Thymus (tissue), 11 donors: ENCODE measurements at regions not wholly inside any gene's neighbourhood (a gene's known extent, or its start where the extent isn't known, plus 50 kb on each side); places are given as distances from the start of the nearest gene placed in this dataset.

Experiments
- DNase-seq, 9 donors: peaks; one replicate each; pipeline ENCODE4 v3.0.0-alpha.2; 2013; ENCODE audit warnings: low spot score in 9 of 9, low read depth in 6 of 9, missing footprints in 1 of 9
- H3K27ac ChIP-seq, 2 donors: one replicate each; pipeline ENCODE4 v1.5.1; 2013; ENCODE audit warnings: control low read depth in 1 of 2, low read depth in 1 of 2, low read length in 1 of 2, mild to moderate bottlenecking in 1 of 2, moderate library complexity in 1 of 2
- H3K27me3 ChIP-seq, 2 donors: one replicate each; pipeline ENCODE4 v1.5.1; 2013; ENCODE audit warnings: low read length in 1 of 2; ENCODE audit not compliant: control insufficient read depth in 2 of 2, insufficient read depth in 1 of 2
- H3K36me3 ChIP-seq, 2 donors: one replicate each; pipeline ENCODE4 v1.5.1; 2013; ENCODE audit warnings: low read length in 1 of 2, mild to moderate bottlenecking in 1 of 2, moderate library complexity in 1 of 2; ENCODE audit not compliant: control insufficient read depth in 2 of 2, insufficient read depth in 2 of 2
- H3K4me1 ChIP-seq, 2 donors: one replicate each; pipeline ENCODE4 v1.5.1; 2013; ENCODE audit warnings: low read length in 2 of 2; ENCODE audit not compliant: control insufficient read depth in 2 of 2, insufficient read depth in 2 of 2
- H3K4me3 ChIP-seq, 2 donors: one replicate each; pipeline ENCODE4 v1.5.1; 2013; ENCODE audit warnings: low read length in 2 of 2, control low read depth in 1 of 2, mild to moderate bottlenecking in 1 of 2
- H3K9me3 ChIP-seq, 2 donors: one replicate each; pipeline ENCODE4 v1.5.1; 2013; ENCODE audit warnings: low read length in 1 of 2, mild to moderate bottlenecking in 1 of 2; ENCODE audit not compliant: control insufficient read depth in 2 of 2, insufficient read depth in 1 of 2
- WGBS: extraction: QIAGEN DNeasy Blood & Tissue Kit; methylation state at CpG from one replicate; pipeline ENCODE4 v1.1.7; 2013; 5-methylcytosine and 5-hydroxymethylcytosine counted together
- donor health status: healthy.

GRCh38 chr4:55747793-55748192 lies 71.8 kb upstream of the EXOC1L start:
- H3K36me3 ChIP-seq: no peaks in the 10 kb centered on the region
- H3K9me3 ChIP-seq: no peaks in the 10 kb centered on the region
- H3K4me1 ChIP-seq: no peaks in the 10 kb centered on the region
- no peak for DNase-seq
- no peak overlapping the region for H3K27ac ChIP-seq
- 96% methylated on average over 6 of the region's 6 CpGs for WGBS
- no peaks in the 10 kb centered on the region for H3K27me3 ChIP-seq
- H3K4me3 ChIP-seq: no peak overlapping the region

DNA sequence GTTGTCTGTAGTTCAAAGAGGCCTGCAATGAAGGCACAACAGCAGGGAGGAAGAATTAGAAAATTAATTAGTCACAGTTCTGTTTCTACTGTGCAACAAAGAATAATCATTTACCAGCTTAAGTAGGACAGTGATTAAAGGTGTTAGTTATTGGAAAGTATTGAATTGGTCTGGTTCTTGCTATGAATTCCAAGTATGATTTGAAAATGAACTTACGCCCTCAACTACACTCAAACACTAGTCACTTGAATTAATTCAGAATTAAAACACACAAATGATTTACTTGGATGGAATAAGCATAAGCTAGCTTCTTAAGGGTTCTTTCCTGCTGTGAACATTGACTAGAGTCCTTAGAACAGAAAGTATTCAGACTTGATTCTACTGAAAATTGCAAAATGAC lies 69.9 kb upstream of the EXOC1L start:
- DNase-seq: no peak
- Histone ChIP-seq H3K27ac (no peak overlapping the region), H3K27me3 (no peaks in the 10 kb centered on the region), H3K36me3 (no peaks in the 10 kb centered on the region), H3K9me3 (no peaks in the 10 kb centered on the region), H3K4me3 (no peak overlapping the region), H3K4me1 (no peaks in the 10 kb centered on the region)
- 97% methylated on average over 1 of the region's 1 CpG for WGBS

- no peak for DNase-seq
- no peaks in the 10 kb centered on the region for H3K36me3 ChIP-seq
- H3K4me1 ChIP-seq: no peaks in the 10 kb centered on the region
- no peak overlapping the region for H3K27ac ChIP-seq
- H3K4me3 ChIP-seq: no peak overlapping the region
- H3K27me3 ChIP-seq: no peaks in the 10 kb centered on the region
- no peaks in the 10 kb centered on the region for H3K9me3 ChIP-seq
- WGBS: 94% methylated on average over 5 of the region's 5 CpGs
These were observed 66.8 kb upstream of the EXOC1L start for GRCh38 chr4:55752810-55753209.

DNA sequence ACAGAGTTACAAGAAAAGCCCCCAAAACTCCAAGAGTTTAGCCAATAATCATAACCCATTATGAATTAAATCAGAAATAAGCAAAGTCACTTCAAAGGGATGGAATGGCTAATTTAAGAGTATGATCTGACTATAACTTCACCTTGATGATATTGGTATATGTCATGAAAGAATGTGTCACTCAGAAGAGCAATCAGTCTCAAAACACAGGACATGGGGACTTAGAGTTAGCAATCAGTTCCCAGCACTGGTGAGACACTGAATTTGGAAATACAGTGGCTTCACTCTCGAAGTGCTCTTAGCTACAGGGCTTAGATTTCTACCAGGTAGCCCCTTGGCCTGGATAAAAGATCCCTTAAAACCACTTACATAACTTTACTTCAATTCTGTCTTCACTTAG lies 65.7 kb upstream of the EXOC1L start:
- DNase-seq: no peak
- Histone ChIP-seq H3K27me3 (no peaks in the 10 kb centered on the region), H3K9me3 (no peaks in the 10 kb centered on the region), H3K27ac (no peak overlapping the region), H3K36me3 (no peaks in the 10 kb centered on the region), H3K4me1 (no peaks in the 10 kb centered on the region), H3K4me3 (no peak overlapping the region)
- whole genome bisulfite sequencing: 83% methylated on average over 1 of the region's 1 CpG

GRCh38 chr4:55754754-55755350 lies 64.7 kb upstream of the EXOC1L start:
- no peaks in the 10 kb centered on the region for H3K9me3 ChIP-seq
- no peaks in the 10 kb centered on the region for H3K36me3 ChIP-seq
- DNase-seq: no peak
- H3K27ac ChIP-seq: no peak overlapping the region
- WGBS: 84% methylated on average over 6 of the region's 6 CpGs
- no peaks in the 10 kb centered on the region for H3K27me3 ChIP-seq
- no peak overlapping the region for H3K4me3 ChIP-seq
- H3K4me1 ChIP-seq: no peaks in the 10 kb centered on the region

DNA sequence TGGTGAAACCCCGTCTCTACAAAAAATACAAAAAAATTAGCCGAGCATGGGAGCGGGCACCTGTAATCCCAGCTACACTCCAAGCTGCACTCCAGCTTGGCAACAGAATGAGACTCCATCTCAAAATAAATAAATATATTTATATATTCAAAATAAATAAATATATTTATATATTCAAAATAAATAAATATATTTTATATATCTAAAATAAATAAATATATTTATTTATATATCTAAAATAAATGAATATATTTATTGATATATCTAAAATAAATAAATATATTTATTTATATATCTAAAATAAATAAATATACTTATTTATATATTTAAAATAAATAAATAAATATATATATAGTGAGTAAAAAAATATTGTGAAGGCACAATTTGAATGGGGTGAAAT lies 63.4 kb upstream of the EXOC1L start:
- no peaks in the 10 kb centered on the region for H3K27me3 ChIP-seq

GRCh38 chr4:55757356-55757952 lies 62.1 kb upstream of the EXOC1L start:
- H3K4me3 ChIP-seq: no peak overlapping the region
- H3K9me3 ChIP-seq: no peaks in the 10 kb centered on the region
- no peak for DNase-seq
- H3K36me3 ChIP-seq: no peaks in the 10 kb centered on the region
- H3K27me3 ChIP-seq: no peaks in the 10 kb centered on the region
- H3K27ac ChIP-seq: no peak overlapping the region
- H3K4me1 ChIP-seq: no peaks in the 10 kb centered on the region

More for the DNA sequence above, 63.4 kb upstream of the EXOC1L start:
- no peak overlapping the region for H3K27ac ChIP-seq
- 98% methylated on average over 3 of the region's 3 CpGs for WGBS
- H3K4me1 ChIP-seq: no peaks in the 10 kb centered on the region
- H3K36me3 ChIP-seq: no peaks in the 10 kb centered on the region
- H3K4me3 ChIP-seq: no peak overlapping the region
- no peaks in the 10 kb centered on the region for H3K9me3 ChIP-seq
- no peak for DNase-seq

- Histone ChIP-seq H3K36me3 (no peaks in the 10 kb centered on the region), H3K4me1 (no peaks in the 10 kb centered on the region), H3K27me3 (no peaks in the 10 kb centered on the region), H3K9me3 (no peaks in the 10 kb centered on the region), H3K4me3 (no peak overlapping the region), H3K27ac (no peak overlapping the region)
- DNase-seq: no peak
- WGBS: 94% methylated on average over 2 of the region's 2 CpGs
These were observed 61.5 kb upstream of the EXOC1L start for GRCh38 chr4:55758066-55758465.

GRCh38 chr4:55758570-55758969 lies 61.0 kb upstream of the EXOC1L start:
- H3K36me3 ChIP-seq: no peaks in the 10 kb centered on the region
- no peak overlapping the region for H3K27ac ChIP-seq
- H3K4me3 ChIP-seq: no peak overlapping the region
- no peaks in the 10 kb centered on the region for H3K4me1 ChIP-seq
- no peaks in the 10 kb centered on the region for H3K9me3 ChIP-seq
- no peak for DNase-seq
- 67% methylated on average over 4 of the region's 4 CpGs for WGBS
- no peaks in the 10 kb centered on the region for H3K27me3 ChIP-seq
